ENCODE measurements at regions not wholly inside any gene's neighbourhood (a gene's known extent, or its start where the extent isn't known, plus 50 kb on each side); places are given as distances from the start of the nearest gene placed in this dataset.

DNA sequence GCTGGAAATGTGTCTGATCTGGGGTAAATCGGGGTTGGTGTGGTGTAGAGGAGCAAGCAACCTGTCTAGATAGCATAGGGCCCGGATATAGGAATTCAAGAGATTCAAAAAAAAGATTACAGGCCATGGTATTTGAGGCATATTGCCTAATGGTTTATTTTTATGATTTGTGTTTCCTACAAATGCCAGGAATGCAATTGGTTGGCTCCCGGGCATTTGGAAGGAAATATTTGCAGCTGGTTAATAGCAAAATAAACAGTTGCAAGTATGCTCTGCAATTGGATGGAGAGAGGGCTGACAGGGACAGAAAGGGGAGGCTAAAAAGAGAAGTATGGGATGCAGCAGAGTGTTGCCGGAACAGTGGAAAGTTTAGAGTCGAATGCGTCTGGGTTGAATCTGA is 315.6 kb upstream of the ATP2B1 start:
- no peak overlapping the region for H3K27ac ChIP-seq
- H3K27me3 ChIP-seq = no peaks in the 10 kb centered on the region
- H3K4me3 ChIP-seq = no peak overlapping the region
- H3K4me1 ChIP-seq = peaks cover 0 to 22% (median 10%) of the 10 kb centered on the region in 4 donors
- TF ChIP-seq EP300 (IDR thresholded peaks at IDR 0.05) (no peak), POLR2A (IDR thresholded peaks at IDR 0.05) (no peak), POLR2AphosphoS5 (IDR thresholded peaks at IDR 0.05) (no peak)
- TF ChIP-seq, protein P1, sequence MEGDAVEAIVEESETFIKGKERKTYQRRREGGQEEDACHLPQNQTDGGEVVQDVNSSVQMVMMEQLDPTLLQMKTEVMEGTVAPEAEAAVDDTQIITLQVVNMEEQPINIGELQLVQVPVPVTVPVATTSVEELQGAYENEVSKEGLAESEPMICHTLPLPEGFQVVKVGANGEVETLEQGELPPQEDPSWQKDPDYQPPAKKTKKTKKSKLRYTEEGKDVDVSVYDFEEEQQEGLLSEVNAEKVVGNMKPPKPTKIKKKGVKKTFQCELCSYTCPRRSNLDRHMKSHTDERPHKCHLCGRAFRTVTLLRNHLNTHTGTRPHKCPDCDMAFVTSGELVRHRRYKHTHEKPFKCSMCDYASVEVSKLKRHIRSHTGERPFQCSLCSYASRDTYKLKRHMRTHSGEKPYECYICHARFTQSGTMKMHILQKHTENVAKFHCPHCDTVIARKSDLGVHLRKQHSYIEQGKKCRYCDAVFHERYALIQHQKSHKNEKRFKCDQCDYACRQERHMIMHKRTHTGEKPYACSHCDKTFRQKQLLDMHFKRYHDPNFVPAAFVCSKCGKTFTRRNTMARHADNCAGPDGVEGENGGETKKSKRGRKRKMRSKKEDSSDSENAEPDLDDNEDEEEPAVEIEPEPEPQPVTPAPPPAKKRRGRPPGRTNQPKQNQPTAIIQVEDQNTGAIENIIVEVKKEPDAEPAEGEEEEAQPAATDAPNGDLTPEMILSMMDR (IDR thresholded peaks at IDR 0.05) = no peak
- intact Hi-C loops (cut with DNase I) = no loop called here
- 72 to 78% methylated on average over 6 of the region's 6 CpGs for WGBS, 2 donors
- H3K9me3 ChIP-seq = no peaks in the 10 kb centered on the region
- no peak for DNase-seq
- no peaks in the 10 kb centered on the region for H3K36me3 ChIP-seq

GRCh38 chr12:90023207-90023900 is 314.7 kb upstream of the ATP2B1 start:
- TF ChIP-seq, protein P1 (IDR thresholded peaks at IDR 0.05) = no peak
- no peak for TF ChIP-seq POLR2A (IDR thresholded peaks at IDR 0.05)
- TF ChIP-seq POLR2AphosphoS5 (IDR thresholded peaks at IDR 0.05) = no peak
- TF ChIP-seq EP300 (IDR thresholded peaks at IDR 0.05) = no peak
- Histone ChIP-seq H3K4me3 (no peak overlapping the region), H3K27ac (no peak overlapping the region), H3K27me3 (no peaks in the 10 kb centered on the region), H3K9me3 (no peaks in the 10 kb centered on the region), H3K4me1 (peaks cover 0 to 13% (median 6%) of the 10 kb centered on the region in 4 donors), H3K36me3 (no peaks in the 10 kb centered on the region)
- intact Hi-C loops (cut with DNase I) = no loop called here
- whole genome bisulfite sequencing, 2 donors = 97 to 100% methylated on average over 1 of the region's 1 CpG
- DNase-seq = no peak

DNA sequence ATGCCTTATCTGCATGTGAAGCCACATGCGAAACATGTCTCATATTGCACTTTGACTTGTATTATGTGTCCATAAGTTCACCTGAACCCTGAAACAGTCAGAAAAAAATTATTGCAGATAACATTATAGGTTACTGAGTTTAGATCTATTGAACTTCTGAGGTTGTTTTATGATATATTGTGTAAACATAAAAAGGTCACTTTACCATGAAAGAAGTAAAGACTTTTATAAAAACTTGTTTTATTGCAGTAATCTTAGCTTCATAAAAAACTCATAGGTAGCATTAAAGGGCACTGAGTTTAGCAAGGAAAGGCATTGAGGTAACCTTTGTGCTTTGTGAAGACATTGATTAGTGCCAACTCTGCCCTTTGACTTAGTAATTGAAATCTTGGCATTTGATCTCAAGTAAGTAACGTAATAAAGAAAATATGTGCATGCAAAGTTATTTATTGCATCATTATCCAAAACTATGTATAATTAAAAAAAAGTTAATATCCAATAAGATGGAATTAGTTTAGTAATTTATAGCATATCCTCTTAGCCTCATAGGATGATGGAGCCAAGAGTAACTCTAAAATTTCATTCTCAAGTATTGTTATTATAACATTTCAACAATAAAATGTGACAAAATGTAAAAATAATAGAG is 313.3 kb upstream of the ATP2B1 start:
- Histone ChIP-seq H3K4me1 (peaks cover 0 to 8% (median 5%) of the 10 kb centered on the region in 4 donors), H3K9me3 (no peaks in the 10 kb centered on the region), H3K36me3 (no peaks in the 10 kb centered on the region), H3K27me3 (no peaks in the 10 kb centered on the region), H3K27ac (no peak overlapping the region), H3K4me3 (no peak overlapping the region)
- no peak for TF ChIP-seq EP300 (IDR thresholded peaks at IDR 0.05)
- TF ChIP-seq POLR2A (IDR thresholded peaks at IDR 0.05) = no peak
- TF ChIP-seq, protein P1 (IDR thresholded peaks at IDR 0.05) = no peak
- no peak for TF ChIP-seq POLR2AphosphoS5 (IDR thresholded peaks at IDR 0.05)
- intact Hi-C loops (cut with DNase I) = no loop called here
- DNase-seq = no peak
- WGBS, 2 donors = 26 to 67% methylated on average over 2 of the region's 2 CpGs

DNA sequence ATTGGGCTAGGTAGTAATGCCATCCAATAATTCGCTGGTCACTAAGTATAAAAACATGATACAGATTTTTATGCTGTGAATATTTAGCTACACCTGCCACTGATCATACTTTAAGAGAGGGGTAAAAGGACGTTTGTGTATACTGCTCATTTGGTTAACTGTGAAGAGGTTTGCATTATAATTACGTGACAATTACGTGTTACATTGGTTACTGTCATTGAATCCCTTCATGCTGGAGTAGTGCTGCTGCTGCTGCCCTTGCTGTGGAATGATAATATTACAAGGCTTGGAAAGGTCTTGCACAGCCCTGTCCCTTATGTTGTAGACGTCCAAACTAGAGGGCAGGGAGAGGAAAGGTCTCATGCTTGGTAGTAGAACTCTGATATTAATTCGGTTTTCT is 312.2 kb upstream of the ATP2B1 start:
- H3K4me3 ChIP-seq = no peak overlapping the region
- DNase-seq = no peak
- TF ChIP-seq POLR2A (IDR thresholded peaks at IDR 0.05) (no peak), EP300 (IDR thresholded peaks at IDR 0.05) (no peak), POLR2AphosphoS5 (IDR thresholded peaks at IDR 0.05) (no peak)
- TF ChIP-seq, protein P1 (IDR thresholded peaks at IDR 0.05) = no peak
- no peaks in the 10 kb centered on the region for H3K27me3 ChIP-seq
- H3K27ac ChIP-seq = no peak overlapping the region
- WGBS, 2 donors = 51 to 84% methylated on average over 6 of the region's 6 CpGs
- intact Hi-C loops (cut with DNase I) = no loop called here
- peaks cover 0 to 9% (median 6%) of the 10 kb centered on the region in 4 donors for H3K4me1 ChIP-seq
- H3K36me3 ChIP-seq = no peaks in the 10 kb centered on the region
- H3K9me3 ChIP-seq = no peaks in the 10 kb centered on the region

Measured in sigmoid colon (tissue), 6 donors.